ENCODE measurements at regions not wholly inside any gene's neighbourhood (a gene's known extent, or its start where the extent isn't known, plus 50 kb on each side); places are given as distances from the start of the nearest gene placed in this dataset.

DNA sequence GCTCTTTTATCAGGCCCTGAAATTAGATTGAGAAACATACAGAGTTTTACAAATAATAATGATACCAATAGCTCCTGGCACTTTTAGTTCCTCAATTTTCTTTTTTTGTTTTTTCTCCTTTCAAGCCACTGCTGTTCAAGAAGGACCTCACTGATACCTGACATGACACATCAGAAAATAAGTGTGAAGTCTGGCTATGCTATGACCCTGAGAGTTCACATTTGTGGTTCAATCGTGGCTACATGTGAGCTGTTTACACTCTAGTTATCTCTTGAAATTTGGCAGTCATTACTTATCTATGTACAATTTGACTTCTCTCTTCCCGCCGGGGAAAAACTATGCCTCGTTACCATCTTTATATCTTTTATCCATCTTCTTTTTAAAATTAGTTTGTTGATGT, 686.5 kb downstream of the EPHA4 start:
- no peaks in the 10 kb centered on the region for H3K36me3 ChIP-seq (ENCODE audit: insufficient read depth, low read length)
- H3K9ac ChIP-seq (ENCODE audit: low read depth, low read length): no peak overlapping the region
- no peaks in the 10 kb centered on the region for H3K9me3 ChIP-seq (ENCODE audit: control insufficient read depth, insufficient read depth, low read length)
- H3K4me1 ChIP-seq (ENCODE audit: insufficient read depth, low read length): no peaks in the 10 kb centered on the region

DNA sequence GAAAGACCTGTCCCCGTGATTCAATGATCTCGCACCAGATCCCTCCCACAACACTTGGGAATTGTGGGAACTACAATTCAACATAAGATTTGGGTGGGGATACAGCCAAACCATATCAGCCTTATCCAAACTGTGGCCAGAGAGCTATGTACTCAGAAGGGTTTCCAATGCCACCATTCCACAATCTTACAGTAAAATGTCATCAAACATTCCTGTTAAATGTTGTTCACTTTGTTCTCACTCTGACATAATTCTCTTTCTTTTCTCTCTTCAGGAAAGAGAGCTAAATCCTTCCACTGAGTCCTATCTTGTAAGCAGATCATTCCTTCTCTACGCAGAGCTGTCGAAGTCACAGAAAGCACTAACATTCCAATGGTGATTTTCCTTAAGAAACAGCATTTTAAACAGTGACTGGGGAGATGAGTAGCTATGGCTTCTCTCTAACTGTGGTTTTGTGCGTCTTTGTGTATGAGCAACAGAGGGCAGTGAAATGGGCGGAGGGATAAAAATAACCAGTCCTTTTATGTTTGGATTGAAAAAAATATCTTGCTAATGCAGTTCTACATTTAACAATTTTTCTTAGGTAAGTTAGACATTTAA, 684.7 kb downstream of the EPHA4 start:
- no peak overlapping the region for H3K9ac ChIP-seq (ENCODE audit: low read depth, low read length)
- no peaks in the 10 kb centered on the region for H3K9me3 ChIP-seq (ENCODE audit: control insufficient read depth, insufficient read depth, low read length)
- H3K36me3 ChIP-seq (ENCODE audit: insufficient read depth, low read length): no peaks in the 10 kb centered on the region
- H3K4me1 ChIP-seq (ENCODE audit: insufficient read depth, low read length): peaks cover 6% of the 10 kb centered on the region; the same call in 1 of the 2 replicates

DNA sequence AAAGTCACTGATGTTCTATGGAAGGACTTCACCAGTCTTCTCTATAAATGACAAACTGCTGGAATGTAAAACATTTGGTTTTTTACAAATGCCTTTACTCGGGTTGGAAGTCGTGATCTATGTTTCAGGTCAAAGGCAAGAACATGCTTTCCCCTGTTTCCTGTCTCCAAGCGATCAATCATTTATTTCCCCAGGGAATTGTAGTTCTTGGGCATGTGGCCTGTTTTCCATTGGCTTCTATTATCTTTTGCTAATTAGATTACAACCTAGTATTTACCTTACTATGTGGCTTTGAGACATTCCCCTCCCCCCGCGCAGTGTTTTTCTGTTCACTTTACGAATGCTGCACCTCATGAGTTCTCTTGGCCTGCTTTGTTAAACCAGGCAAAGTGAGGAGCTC, 684.2 kb downstream of the EPHA4 start:
- no peaks in the 10 kb centered on the region for H3K9me3 ChIP-seq (ENCODE audit: control insufficient read depth, insufficient read depth, low read length)
- H3K4me1 ChIP-seq (ENCODE audit: insufficient read depth, low read length): peaks cover 6% of the 10 kb centered on the region; the same call in 1 of the 2 replicates
- H3K9ac ChIP-seq (ENCODE audit: low read depth, low read length): no peak overlapping the region
- no peaks in the 10 kb centered on the region for H3K36me3 ChIP-seq (ENCODE audit: insufficient read depth, low read length)

DNA sequence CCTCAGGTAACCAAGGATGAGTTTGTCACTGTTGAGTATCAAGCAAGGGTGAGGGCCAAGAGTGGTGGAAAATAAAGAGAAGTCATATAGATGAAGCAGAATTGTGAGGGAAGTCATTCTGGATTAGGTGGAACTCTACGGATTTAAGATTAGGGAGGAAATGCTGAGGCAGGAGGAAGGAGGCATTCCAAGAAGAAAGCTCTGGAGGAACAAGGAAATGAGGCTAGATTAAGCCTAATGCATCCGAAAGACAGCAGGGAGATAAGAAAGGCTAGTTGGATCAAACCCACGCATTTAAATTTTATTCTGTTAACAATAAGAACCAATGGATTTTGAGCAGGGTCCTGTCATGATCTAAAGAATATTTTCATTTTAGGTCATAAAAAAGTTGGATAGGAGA, 681.2 kb downstream of the EPHA4 start:
- H3K4me1 ChIP-seq (ENCODE audit: insufficient read depth, low read length): peaks cover 6% of the 10 kb centered on the region; the same call in 1 of the 2 replicates
- no peaks in the 10 kb centered on the region for H3K9me3 ChIP-seq (ENCODE audit: control insufficient read depth, insufficient read depth, low read length)
- no peaks in the 10 kb centered on the region for H3K36me3 ChIP-seq (ENCODE audit: insufficient read depth, low read length)
- no peak overlapping the region for H3K9ac ChIP-seq (ENCODE audit: low read depth, low read length)

DNA sequence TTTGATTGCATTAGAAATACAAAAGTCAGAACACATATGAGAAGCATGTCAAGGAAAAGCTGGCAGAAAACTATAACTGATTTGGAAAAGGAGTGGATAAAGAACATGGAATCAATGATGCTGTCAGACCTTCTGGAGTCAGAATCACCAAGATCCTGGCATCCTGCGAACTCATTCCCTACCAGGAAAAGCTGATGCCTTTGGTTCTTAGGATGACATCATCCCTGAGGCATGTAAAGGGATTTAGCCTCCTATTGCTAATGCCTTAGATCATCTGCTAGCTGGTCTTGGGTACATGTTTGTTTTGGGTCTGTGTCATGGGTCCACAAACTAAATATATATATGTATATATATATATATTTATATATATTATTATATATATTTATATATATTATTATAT, 680.7 kb downstream of the EPHA4 start:
- Histone ChIP-seq H3K9ac (ENCODE audit: low read depth, low read length) (no peak overlapping the region), H3K9me3 (ENCODE audit: control insufficient read depth, insufficient read depth, low read length) (no peaks in the 10 kb centered on the region), H3K4me1 (ENCODE audit: insufficient read depth, low read length) (peaks cover 6% of the 10 kb centered on the region; the same call in 1 of the 2 replicates), H3K36me3 (ENCODE audit: insufficient read depth, low read length) (no peaks in the 10 kb centered on the region)

DNA sequence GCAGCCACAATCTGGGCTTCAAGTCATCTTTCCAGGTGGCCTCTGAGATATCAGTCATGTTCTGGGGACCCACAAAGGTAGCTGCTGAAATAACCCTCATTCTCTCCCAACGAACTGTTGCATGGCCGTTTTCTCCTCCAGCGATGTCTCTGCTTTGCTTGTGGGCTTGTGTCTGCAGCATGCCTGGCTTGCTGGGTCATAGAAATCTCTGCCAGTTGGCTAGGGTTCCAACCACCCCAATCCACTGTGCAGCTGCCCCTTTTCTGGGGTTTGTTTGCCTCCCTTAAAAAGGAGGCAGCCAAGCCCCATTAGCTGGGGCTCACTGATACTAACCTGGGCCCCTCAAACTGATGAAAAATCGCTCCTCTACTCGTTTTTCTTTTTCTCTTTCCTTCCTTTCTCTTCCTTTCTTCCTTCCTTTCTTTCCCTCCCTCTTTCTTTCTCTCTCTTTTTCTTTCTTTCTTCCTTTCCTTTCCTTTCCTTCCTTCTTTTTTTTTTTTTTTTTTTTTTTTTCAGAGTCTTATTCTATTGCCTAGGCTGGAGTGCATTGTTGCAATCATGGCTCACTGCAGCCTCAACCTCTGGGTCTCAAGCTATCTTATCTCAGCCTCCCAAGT, 680.0 kb downstream of the EPHA4 start:
- no peaks in the 10 kb centered on the region for H3K9me3 ChIP-seq (ENCODE audit: control insufficient read depth, insufficient read depth, low read length)
- H3K4me1 ChIP-seq (ENCODE audit: insufficient read depth, low read length): peaks cover 6% of the 10 kb centered on the region; the same call in 1 of the 2 replicates
- H3K9ac ChIP-seq (ENCODE audit: low read depth, low read length): no peak overlapping the region
- no peaks in the 10 kb centered on the region for H3K36me3 ChIP-seq (ENCODE audit: insufficient read depth, low read length)

DNA sequence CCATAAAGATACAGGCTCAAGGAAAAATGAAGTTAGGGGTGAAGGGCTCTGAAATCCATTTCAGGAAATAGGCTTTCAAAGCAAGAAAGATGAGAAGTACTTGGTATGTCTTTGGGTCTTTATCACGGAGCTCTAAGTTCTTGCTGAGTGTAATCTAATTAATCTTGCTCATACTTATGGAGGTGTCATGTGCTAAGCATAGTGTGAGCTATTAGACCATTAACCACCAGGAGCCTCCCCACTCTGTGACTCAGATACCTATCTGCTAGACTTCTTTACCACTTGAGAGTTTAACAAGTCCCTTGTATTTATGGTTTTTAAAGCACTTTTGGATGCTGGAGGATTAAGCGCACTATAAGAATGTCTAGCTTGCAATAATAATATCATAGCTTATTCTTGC, 678.7 kb downstream of the EPHA4 start:
- Histone ChIP-seq H3K36me3 (ENCODE audit: insufficient read depth, low read length) (no peaks in the 10 kb centered on the region), H3K9me3 (ENCODE audit: control insufficient read depth, insufficient read depth, low read length) (no peaks in the 10 kb centered on the region), H3K4me1 (ENCODE audit: insufficient read depth, low read length) (peaks cover 6% of the 10 kb centered on the region; the same call in 1 of the 2 replicates), H3K9ac (ENCODE audit: low read depth, low read length) (no peak overlapping the region)

DNA sequence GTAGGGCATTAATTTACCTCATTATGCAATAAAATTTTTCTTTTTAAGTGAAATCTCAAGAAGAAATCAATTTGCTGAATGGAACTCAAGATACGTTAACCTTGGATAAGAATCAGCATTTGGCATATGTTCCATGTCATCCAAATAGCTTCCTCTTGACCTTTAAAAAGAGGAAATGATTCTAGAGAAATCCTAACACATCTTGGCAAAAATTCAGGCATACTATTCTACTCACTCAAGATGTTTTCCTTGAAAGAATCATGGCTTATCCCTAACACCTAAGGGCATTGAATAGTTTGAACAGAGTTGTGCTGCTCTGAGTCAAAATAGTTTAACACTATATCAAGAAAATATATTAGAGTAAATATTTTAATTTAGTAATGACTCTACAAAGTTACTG, 678.0 kb downstream of the EPHA4 start:
- Histone ChIP-seq H3K36me3 (ENCODE audit: insufficient read depth, low read length) (no peaks in the 10 kb centered on the region), H3K4me1 (ENCODE audit: insufficient read depth, low read length) (peaks cover 6% of the 10 kb centered on the region; the same call in 1 of the 2 replicates), H3K9me3 (ENCODE audit: control insufficient read depth, insufficient read depth, low read length) (no peaks in the 10 kb centered on the region), H3K9ac (ENCODE audit: low read depth, low read length) (no peak overlapping the region)

DNA sequence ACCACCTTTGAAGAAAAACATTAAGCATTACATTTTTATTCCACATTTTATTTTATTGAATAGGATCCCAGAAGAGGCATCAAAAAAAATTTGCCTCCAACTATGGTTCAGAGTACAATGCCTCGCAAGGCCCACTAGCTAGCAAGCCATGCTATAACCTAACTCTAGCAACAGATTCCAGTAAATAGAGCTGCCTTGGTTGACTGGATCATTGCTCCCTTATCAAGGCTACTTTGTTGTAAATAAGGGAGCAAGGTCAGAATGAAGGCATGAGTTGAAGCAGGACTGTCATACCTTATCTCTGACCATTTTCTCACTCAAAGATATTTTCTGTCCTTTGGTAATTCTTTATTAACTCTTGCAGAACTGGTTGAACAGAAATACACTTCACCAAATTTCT, 672.6 kb downstream of the EPHA4 start:
- Histone ChIP-seq H3K36me3 (ENCODE audit: insufficient read depth, low read length) (no peaks in the 10 kb centered on the region), H3K9ac (ENCODE audit: low read depth, low read length) (no peak overlapping the region), H3K9me3 (ENCODE audit: control insufficient read depth, insufficient read depth, low read length) (no peaks in the 10 kb centered on the region), H3K4me1 (ENCODE audit: insufficient read depth, low read length) (peaks cover 8% of the 10 kb centered on the region; the same call in 1 of the 2 replicates)

DNA sequence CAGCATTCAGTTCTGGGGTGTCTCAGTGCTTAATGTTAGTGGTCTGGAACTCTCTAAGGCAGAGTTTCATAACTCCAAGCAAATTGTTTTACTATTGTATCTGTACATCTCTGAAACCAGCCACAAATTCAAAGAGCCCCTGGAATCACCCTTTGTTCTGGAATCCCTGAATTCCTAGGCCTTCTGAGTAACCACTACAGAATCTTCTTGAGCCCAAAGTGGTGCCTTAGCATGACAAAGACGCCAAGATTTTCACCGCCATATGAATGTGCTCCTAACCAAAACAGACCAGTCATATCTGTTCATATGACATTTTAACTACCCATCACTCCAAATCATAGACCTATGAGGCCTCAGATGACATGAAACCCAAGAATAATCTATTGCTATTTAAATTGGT, 668.1 kb downstream of the EPHA4 start:
- no peaks in the 10 kb centered on the region for H3K9me3 ChIP-seq (ENCODE audit: control insufficient read depth, insufficient read depth, low read length)
- peaks cover 8% of the 10 kb centered on the region; the same call in 1 of the 2 replicates for H3K4me1 ChIP-seq (ENCODE audit: insufficient read depth, low read length)
- H3K36me3 ChIP-seq (ENCODE audit: insufficient read depth, low read length): no peaks in the 10 kb centered on the region
- no peak overlapping the region for H3K9ac ChIP-seq (ENCODE audit: low read depth, low read length)

DNA sequence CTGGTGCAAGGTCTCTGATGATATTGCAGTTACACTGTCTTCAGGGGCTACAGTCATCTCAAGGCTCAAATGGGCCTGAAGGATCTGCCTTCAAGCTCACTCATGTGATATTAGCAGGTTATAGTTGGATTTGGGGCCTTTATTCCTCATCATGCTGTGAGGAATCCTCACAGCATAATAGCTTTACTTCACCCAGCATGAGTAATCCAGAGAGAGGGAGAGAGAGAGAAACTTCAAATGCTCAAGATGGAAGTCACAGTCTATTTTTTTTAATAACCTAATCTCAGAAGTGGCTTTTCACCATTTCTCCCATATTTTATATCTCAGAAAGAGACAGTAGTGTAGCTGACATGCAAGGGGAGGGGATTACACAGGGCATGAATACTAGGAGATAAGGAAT, 658.7 kb downstream of the EPHA4 start:
- no peaks in the 10 kb centered on the region for H3K9me3 ChIP-seq (ENCODE audit: control insufficient read depth, insufficient read depth, low read length)
- no peaks in the 10 kb centered on the region for H3K36me3 ChIP-seq (ENCODE audit: insufficient read depth, low read length)
- no peaks in the 10 kb centered on the region for H3K4me1 ChIP-seq (ENCODE audit: insufficient read depth, low read length)
- no peak overlapping the region for H3K9ac ChIP-seq (ENCODE audit: low read depth, low read length)

DNA sequence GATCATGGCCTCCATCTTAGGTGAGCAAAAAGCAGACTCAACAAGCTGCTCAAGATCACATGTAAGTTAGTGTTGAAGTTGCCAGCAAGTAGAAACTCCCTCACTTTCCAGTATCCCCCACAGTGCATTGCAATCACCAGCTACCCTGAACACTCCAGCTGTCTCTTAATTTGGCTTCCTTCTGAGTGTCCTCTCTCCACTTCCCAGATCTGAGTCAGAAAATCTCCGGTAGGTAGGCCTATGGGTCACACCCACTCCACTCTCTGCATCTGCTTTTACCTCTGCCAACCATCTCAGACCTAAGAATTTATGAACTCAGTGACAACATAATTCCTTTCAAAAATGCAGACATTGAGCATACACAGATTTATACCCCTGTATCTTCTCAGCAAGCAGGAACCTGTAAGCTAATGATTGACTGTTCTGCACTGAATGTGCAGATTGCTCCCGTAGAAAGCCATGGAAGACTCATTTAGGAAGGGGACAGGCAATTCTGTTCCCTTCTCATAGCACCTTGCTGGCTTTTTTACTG, 656.9 kb downstream of the EPHA4 start:
- Histone ChIP-seq H3K9me3 (ENCODE audit: control insufficient read depth, insufficient read depth, low read length) (no peaks in the 10 kb centered on the region), H3K4me1 (ENCODE audit: insufficient read depth, low read length) (no peaks in the 10 kb centered on the region), H3K36me3 (ENCODE audit: insufficient read depth, low read length) (no peaks in the 10 kb centered on the region), H3K9ac (ENCODE audit: low read depth, low read length) (no peak overlapping the region)

DNA sequence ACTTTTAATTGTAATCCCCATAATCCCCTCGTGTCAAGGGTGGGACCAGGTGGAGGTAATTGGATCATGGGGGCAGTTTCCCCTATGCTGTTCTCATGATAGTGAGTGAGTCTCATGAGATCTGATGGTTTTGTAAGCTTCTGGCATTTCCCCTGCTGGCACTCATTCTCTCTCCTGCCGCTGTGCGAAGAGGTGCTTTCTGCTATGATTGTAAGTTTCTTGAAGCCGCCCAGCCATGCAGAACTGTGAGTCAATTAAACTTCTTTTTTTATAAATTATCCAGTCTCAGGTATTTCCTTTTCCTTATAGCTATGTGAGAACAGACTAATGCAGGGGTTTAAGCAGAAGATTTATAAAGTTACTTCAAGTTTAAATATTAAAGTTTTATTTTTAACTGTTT, 655.2 kb downstream of the EPHA4 start:
- no peaks in the 10 kb centered on the region for H3K4me1 ChIP-seq (ENCODE audit: insufficient read depth, low read length)
- no peaks in the 10 kb centered on the region for H3K36me3 ChIP-seq (ENCODE audit: insufficient read depth, low read length)
- no peak overlapping the region for H3K9ac ChIP-seq (ENCODE audit: low read depth, low read length)
- H3K9me3 ChIP-seq (ENCODE audit: control insufficient read depth, insufficient read depth, low read length): no peaks in the 10 kb centered on the region

DNA sequence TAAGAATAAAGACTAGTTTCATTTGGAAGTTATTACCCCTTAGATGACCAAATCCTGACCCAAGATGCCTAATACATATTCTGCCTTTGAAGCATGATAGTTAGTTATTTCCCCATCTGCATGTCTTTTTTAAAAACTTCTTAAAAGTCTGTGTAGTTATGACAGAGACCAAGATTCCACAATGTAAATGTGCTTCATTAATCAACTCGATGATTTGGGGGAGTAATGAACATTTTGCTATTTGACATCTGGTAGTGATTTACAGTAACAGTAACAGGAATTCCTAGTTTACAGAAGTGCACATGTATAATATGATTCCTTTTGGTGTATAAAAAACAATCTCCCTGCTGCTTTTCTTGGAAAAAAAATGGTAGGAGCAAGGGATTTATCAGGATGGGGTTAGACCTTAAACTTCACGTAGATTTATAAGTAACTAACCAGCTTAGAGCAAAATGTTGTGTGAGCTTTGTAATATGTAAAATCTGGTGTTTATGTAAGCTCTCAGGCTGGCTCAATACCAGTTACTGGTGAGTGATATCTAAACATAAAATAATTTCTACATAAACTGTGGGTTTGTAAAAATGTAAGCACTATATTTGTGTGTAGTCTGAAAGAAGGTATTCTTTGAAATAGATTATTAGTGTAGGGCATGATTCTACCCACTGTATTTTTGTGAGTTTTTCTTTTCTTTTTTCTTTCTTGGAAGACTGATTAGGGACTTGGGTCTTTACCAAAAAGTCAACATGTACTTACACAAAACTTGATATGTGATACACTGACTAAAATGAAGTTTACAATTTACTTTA, 641.6 kb downstream of the EPHA4 start:
- Histone ChIP-seq H3K9me3 (ENCODE audit: control insufficient read depth, insufficient read depth, low read length) (peaks cover 4% of the 10 kb centered on the region; the same call in 1 of the 2 replicates), H3K9ac (ENCODE audit: low read depth, low read length) (no peak overlapping the region), H3K36me3 (ENCODE audit: insufficient read depth, low read length) (no peaks in the 10 kb centered on the region), H3K4me1 (ENCODE audit: insufficient read depth, low read length) (no peaks in the 10 kb centered on the region)

All from ES-I3 (cell line).